ENCODE measurements at regions not wholly inside any gene's neighbourhood (a gene's known extent, or its start where the extent isn't known, plus 50 kb on each side); places are given as distances from the start of the nearest gene placed in this dataset.

DNA sequence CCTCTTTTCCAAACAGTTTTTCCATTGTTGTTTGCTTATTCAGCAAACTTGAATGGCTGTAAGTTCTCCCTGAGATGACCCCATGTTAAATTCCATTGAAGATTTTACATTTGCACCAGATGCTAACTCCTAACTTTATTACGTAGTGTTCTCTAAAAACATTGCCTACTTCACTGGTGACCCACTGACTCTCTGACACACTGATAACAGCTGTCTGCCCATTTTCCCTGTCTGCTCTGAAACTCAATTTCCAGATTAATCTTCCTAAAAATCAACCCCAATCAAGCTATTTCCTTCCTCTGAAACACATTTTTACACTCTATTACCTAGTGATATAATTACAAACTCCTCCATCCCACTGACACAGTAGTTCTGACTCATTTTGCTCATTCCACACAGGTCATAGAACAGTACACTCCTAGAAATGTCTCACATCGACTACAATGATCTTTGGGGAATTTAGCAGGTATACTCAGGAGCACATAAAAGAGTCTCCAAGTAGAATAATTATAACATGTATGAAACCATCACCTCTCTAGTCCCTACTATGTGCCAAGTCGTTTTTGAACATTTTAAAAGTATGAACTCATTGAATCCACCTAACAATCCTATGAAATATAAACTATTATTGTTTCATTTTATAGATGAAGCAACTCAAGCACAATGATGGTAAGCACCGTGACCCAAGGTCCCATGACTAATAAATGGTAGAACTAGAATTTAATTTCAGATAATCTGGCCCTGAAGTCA lies 210.9 kb downstream of the SLIT2 start:
- DNase-seq: no peak

DNA sequence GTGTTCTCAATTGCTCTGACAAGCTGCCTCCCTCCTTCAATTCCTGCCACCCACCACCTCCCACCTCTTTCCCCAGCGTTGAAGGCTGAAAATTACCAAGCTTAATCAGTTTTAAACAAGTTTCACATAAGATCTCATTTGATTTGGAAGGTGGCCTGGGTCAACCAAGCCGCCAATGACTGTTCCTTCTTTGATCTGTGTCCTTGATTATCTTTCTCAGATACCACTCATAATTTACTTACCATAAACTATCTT lies 211.4 kb downstream of the SLIT2 start:
- no peak for DNase-seq

DNA sequence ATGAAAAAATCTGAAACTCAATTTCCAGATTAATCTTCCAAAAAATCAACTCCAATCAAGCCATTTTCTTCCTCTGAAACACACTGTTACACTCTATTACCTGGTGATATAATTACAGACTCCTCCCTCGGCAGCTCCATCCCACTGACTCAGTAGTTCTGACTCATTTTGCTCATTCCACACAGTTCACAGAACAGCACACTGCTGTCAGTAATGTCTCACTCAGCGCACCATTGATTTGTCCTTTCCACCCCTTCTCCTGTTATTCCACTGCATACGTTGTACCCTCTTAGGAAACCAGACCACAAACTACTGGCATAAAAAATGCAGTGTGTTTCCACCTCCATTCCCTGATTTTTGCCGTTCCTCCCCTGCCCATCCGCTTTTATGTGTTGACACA lies 212.7 kb downstream of the SLIT2 start:
- DNase-seq: no peak

DNA sequence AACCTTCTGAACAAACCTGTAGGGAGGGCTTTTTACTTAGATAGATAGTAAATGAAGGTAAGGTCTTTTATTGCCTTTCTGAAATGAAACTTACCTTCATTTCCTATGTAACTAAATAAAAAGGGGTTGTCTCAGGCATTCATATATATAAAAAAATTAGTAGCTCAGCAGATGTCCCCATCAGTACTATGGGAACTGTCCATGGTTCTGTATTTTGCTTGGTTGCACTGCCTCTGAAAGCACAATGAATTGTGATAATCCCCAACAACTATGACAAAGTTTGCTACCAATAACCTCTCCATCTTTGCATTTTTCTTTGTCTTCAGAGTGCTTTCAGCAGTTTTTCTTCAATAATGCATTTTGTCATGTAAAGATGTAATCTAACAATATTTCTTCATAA lies 222.4 kb downstream of the SLIT2 start:
- DNase-seq: no peak

- no peak for DNase-seq
Observed at GRCh38 chr4:20478412-20478811, 221.8 kb upstream of the PACRGL start.

GRCh38 chr4:20480165-20480947 lies 219.9 kb upstream of the PACRGL start:
- no peak for DNase-seq

GRCh38 chr4:20483416-20483815 lies 216.8 kb upstream of the PACRGL start:
- no peak for DNase-seq

DNA sequence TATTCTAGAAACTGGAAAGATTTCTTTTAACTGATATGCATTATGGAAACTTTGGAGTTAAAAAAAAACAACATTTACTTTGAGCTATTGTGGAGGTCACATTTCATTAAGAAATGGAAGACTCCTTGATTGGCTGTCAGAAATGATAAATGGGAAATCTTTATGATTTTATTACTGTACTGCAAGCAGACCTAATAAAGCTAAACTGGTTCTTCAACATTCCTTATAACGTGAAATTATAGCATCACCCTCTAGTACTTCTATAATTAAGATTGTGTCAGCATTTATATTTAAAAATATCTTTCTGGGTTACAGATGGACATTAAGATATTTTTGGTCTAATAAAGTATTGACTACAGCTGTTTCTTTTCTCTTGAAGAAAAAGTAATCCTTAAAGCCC lies 213.8 kb upstream of the PACRGL start:
- DNase-seq: no peak

GRCh38 chr4:20487446-20487845 lies 212.8 kb upstream of the PACRGL start:
- no peak for DNase-seq

GRCh38 chr4:20487852-20488251 lies 212.4 kb upstream of the PACRGL start:
- no peak for DNase-seq

- DNase-seq: no peak
Observed at GRCh38 chr4:20490734-20491133, 209.5 kb upstream of the PACRGL start.

GRCh38 chr4:20493761-20494353 lies 206.4 kb upstream of the PACRGL start:
- DNase-seq: no peak

DNA sequence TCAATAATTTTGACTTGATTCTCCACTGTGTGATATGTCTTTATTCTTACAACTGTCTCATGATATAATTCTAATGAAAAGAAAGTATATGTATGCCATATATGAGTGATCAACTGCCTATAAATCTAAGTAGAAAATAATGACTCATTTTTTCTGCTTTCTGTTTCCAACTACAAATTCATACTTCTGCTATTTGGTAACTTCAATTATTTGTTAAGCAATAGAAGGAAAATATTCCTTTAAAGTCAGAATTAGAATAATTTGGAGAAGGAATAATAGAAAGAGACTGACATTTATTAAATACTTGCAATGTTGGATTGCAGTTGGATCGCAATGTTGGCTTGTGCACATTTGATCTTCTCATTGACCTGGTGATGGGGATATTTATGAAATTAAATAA lies 204.2 kb upstream of the PACRGL start:
- no peak for DNase-seq

DNA sequence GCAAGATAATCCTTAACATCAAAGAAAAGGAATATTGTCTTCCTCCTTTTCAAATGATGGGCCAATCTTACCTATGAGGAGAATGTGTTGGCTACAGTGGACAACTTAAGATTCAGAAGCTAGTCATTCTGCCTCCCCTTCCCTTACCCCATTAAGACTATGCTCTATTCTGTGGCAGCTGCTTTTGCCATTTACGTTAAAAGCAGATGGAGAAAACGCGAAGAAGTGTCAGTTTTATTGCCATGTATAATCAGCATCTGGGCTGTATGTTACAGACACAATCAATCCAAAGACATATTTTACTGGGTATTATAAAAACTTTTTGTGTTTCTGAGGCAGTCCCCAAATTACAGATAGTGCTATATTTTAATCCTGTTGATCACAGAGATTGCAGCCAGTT lies 196.1 kb upstream of the PACRGL start:
- no peak for DNase-seq

DNA sequence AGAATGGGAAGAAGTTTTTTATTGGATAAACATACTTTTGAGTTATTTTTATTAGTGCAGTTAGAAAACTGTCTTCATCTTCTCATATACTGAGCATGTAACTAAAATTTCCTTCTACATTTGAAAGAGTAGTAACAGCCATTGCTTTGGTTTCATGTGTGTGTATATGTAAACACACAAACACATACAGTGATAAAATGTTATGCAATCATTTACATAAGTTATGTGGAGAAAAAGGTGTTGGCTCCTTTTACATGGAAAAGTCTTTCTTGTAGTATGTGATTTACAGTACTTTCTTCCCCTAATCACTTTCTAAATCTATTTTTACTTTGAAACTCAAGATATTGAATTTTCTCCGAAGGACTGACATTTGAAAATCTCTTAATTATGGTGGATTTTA lies 194.3 kb upstream of the PACRGL start:
- DNase-seq: no peak

DNA sequence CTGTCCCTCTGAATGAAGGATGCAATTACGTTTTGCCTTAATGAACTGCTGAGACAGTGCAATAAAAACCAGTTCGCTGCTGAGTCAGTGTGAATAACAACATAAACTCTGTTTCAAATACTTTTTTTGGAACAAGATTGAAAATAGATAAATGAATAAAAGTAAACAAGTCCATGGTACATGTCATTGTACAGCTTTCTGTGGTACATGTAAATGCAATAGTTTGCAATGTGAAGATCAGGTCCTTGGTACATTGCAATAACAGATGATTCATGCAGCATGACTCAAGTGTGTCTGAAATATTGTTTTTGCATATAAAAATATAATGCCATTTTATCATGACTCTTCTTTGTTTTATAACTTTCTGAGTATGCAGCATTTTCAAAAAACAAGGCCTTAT lies 193.4 kb upstream of the PACRGL start:
- no peak for DNase-seq

- no peak for DNase-seq
Observed at GRCh38 chr4:20509315-20509714, 190.9 kb upstream of the PACRGL start.

- DNase-seq: peak; percentile 77
Observed at GRCh38 chr4:20512033-20512792, 188.0 kb upstream of the PACRGL start.

- no peak for DNase-seq
Observed at GRCh38 chr4:20512985-20513384, 187.3 kb upstream of the PACRGL start.

DNA sequence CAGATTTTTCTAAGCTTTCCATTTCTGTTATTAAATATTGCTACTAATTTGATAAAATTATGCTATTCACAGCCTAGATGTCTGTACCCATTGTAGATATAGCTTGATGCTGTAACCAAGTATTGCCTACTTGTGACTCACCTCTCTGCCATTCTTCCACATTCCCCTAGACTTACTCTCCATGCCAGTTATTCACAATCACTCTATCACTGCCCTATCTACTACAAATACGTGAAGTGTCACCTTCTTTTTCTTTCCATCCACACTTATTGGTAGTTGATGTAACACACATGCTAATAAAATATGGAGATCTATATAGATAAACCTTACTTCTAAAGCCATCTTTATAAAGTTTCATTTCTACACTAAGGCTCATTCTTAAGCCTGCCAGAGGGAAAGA lies 179.4 kb upstream of the PACRGL start:
- DNase-seq: no peak

DNA sequence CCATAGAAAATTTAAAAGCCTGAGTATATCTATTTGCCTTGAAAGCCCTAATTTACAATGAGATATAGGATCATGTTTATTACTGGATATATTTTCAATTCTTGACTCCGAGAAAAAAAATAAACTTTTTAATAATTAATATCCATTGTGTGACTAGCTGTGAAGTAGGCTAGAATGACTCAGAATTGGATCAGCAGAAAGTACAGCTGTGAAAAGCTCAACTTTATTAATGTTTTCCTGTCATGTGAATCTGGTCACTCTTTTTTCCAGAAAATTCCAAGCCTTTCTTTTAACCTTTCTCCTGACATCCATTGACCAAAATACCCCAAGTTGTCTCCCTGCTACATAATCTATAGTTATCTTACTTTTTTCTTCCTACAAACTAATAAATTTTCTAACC lies 171.8 kb upstream of the PACRGL start:
- no peak for DNase-seq

GRCh38 chr4:20529691-20530090 lies 170.6 kb upstream of the PACRGL start:
- DNase-seq: no peak

- DNase-seq: no peak
Observed at GRCh38 chr4:20532116-20532790, 168.0 kb upstream of the PACRGL start.

All from NCI-H146 (cell line).